T-helper 2 cell treated with Interferon-gamma antibody and Interleukin-4, amounts not matched to agents 5 μg/mL and 100 μg/mL, for 36 hours (primary cell): ENCODE measurements at regions not wholly inside any gene's neighbourhood (a gene's known extent, or its start where the extent isn't known, plus 50 kb on each side); places are given as distances from the start of the nearest gene placed in this dataset.
"Not testable (repeated sequence)": the region's sequence is repeated elsewhere in the genome, so short reads cannot be mapped to it uniquely, and the experiment has no call there.

ENCODE experiments used
- DNase-seq: peaks from one replicate; pipeline ENCODE4 v3.0.0; 2021; ENCODE audit warnings: low spot score
- H3K27ac Mint-ChIP-seq: one replicate; pipeline ENCODE4 v1.8.0; 2021; ENCODE audit warnings: mild to moderate bottlenecking, mixed read lengths
- H3K27me3 Mint-ChIP-seq: one replicate; pipeline ENCODE4 v1.8.0; 2021; ENCODE audit warnings: low read depth, mixed read lengths
- H3K36me3 Mint-ChIP-seq: one replicate; pipeline ENCODE4 v1.8.0; 2021; ENCODE audit warnings: low read depth, mixed read lengths
- H3K4me1 Mint-ChIP-seq: one replicate; pipeline ENCODE4 v1.8.0; 2021; ENCODE audit warnings: low read depth, mixed read lengths
- H3K4me3 Mint-ChIP-seq: one replicate; pipeline ENCODE4 v1.8.0; 2022; ENCODE audit warnings: mild to moderate bottlenecking, moderate library complexity, mixed read lengths
- H3K9me3 Mint-ChIP-seq: one replicate; pipeline ENCODE4 v1.8.0; 2021; ENCODE audit warnings: mixed read lengths

- no peak overlapping the region for H3K4me3 Mint-ChIP-seq
- H3K4me1 Mint-ChIP-seq: peaks cover 2% of the 10 kb centered on the region
- H3K27ac Mint-ChIP-seq: no peak overlapping the region
- DNase-seq: no peak
- H3K36me3 Mint-ChIP-seq: no peaks in the 10 kb centered on the region
- H3K27me3 Mint-ChIP-seq: no peaks in the 10 kb centered on the region
- H3K9me3 Mint-ChIP-seq: peaks cover 4% of the 10 kb centered on the region
These were observed 89.9 kb downstream of the IL12A start for GRCh38 chr3:160078533-160078932.

GRCh38 chr3:160081958-160082533 lies 93.4 kb downstream of the IL12A start:
- Mint-ChIP-seq H3K4me1 (peaks cover 2% of the 10 kb centered on the region), H3K4me3 (no peak overlapping the region), H3K36me3 (no peaks in the 10 kb centered on the region), H3K9me3 (peaks cover 4% of the 10 kb centered on the region), H3K27me3 (no peaks in the 10 kb centered on the region), H3K27ac (no peak overlapping the region)
- no peak for DNase-seq

GRCh38 chr3:160084998-160085397 lies 96.4 kb downstream of the IL12A start:
- H3K27ac Mint-ChIP-seq: no peak overlapping the region
- H3K27me3 Mint-ChIP-seq: no peaks in the 10 kb centered on the region
- H3K4me3 Mint-ChIP-seq: no peak overlapping the region
- H3K36me3 Mint-ChIP-seq: no peaks in the 10 kb centered on the region
- peaks cover 2% of the 10 kb centered on the region for H3K4me1 Mint-ChIP-seq
- no peak for DNase-seq
- peaks cover 4% of the 10 kb centered on the region for H3K9me3 Mint-ChIP-seq

DNA sequence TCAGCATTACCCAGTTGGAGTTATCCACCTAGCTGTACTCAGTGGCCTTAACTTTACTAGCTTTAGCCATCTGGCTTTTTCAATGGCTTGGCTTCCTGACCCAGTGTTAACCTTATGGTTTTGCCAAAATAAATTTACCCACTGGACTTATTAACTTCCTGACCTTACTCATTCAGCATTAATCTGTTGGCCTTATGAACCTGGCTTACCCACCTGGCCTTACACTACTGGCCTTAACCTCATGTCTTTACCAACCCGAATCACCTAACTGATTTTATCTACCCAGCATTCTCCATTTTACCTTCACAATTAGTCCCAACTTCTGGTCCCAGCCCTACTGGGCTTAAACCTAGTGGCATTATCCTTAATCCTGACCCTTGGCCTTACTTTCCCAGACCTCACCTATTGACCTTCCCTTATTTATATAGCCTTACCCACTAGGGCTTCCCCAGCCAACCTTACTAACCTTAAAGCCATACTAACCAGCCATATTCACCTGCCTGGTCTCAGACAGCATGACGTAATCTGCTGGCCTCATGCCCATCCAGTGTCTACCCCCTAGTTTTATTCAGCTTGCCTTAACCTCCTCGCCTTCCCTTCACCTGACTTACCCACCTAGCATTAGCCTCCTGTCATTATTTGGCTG lies 100.0 kb downstream of the IL12A start:
- no peaks in the 10 kb centered on the region for H3K9me3 Mint-ChIP-seq
- no peaks in the 10 kb centered on the region for H3K4me1 Mint-ChIP-seq
- H3K4me3 Mint-ChIP-seq: no peak overlapping the region
- no peak for DNase-seq
- H3K27me3 Mint-ChIP-seq: no peaks in the 10 kb centered on the region
- H3K27ac Mint-ChIP-seq: no peak overlapping the region
- no peaks in the 10 kb centered on the region for H3K36me3 Mint-ChIP-seq

GRCh38 chr3:160090653-160091052 lies 102.0 kb downstream of the IL12A start:
- no peaks in the 10 kb centered on the region for H3K4me1 Mint-ChIP-seq
- no peaks in the 10 kb centered on the region for H3K27me3 Mint-ChIP-seq
- no peaks in the 10 kb centered on the region for H3K36me3 Mint-ChIP-seq
- no peak overlapping the region for H3K4me3 Mint-ChIP-seq
- H3K9me3 Mint-ChIP-seq: no peaks in the 10 kb centered on the region
- no peak overlapping the region for H3K27ac Mint-ChIP-seq
- DNase-seq: no peak

- no peaks in the 10 kb centered on the region for H3K36me3 Mint-ChIP-seq
- H3K4me3 Mint-ChIP-seq: no peak overlapping the region
- no peaks in the 10 kb centered on the region for H3K9me3 Mint-ChIP-seq
- no peaks in the 10 kb centered on the region for H3K27me3 Mint-ChIP-seq
- DNase-seq: no peak
- no peak overlapping the region for H3K27ac Mint-ChIP-seq
- H3K4me1 Mint-ChIP-seq: no peaks in the 10 kb centered on the region
These were observed 102.8 kb downstream of the IL12A start for GRCh38 chr3:160091441-160091840.

DNA sequence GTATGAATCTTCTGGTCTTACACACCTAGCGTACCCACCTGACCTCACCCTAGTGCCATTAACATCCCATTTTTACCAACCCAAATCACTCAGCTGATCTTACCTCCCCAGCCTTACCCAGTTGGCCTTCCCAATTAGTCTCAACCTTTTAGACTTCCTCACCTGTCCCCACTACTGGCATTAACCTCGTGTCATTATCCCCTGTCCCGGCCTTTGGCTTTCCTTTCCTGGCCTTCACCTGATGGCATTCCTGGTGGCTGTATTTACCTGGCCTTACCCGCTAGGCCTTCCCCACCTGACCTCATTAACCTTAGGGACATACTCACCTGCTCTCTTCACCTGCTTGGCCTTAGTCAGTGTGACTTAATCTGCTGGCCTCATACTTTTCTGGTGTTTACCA lies 104.1 kb downstream of the IL12A start:
- no peak overlapping the region for H3K27ac Mint-ChIP-seq
- DNase-seq: no peak
- H3K27me3 Mint-ChIP-seq: no peaks in the 10 kb centered on the region
- H3K4me1 Mint-ChIP-seq: no peaks in the 10 kb centered on the region
- H3K4me3 Mint-ChIP-seq: no peak overlapping the region
- H3K36me3 Mint-ChIP-seq: no peaks in the 10 kb centered on the region
- H3K9me3 Mint-ChIP-seq: no peaks in the 10 kb centered on the region

GRCh38 chr3:160094562-160094961 lies 105.9 kb downstream of the IL12A start:
- H3K9me3 Mint-ChIP-seq: no peaks in the 10 kb centered on the region

GRCh38 chr3:160097478-160097877 lies 108.8 kb downstream of the IL12A start:
- no peak overlapping the region for H3K4me3 Mint-ChIP-seq
- no peak for DNase-seq
- peaks cover 2% of the 10 kb centered on the region for H3K4me1 Mint-ChIP-seq
- H3K36me3 Mint-ChIP-seq: no peaks in the 10 kb centered on the region
- H3K9me3 Mint-ChIP-seq: no peaks in the 10 kb centered on the region
- no peak overlapping the region for H3K27ac Mint-ChIP-seq
- peaks cover 9% of the 10 kb centered on the region for H3K27me3 Mint-ChIP-seq

More at GRCh38 chr3:160094562-160094961, 105.9 kb downstream of the IL12A start:
- no peak overlapping the region for H3K4me3 Mint-ChIP-seq
- no peaks in the 10 kb centered on the region for H3K4me1 Mint-ChIP-seq
- no peaks in the 10 kb centered on the region for H3K36me3 Mint-ChIP-seq
- DNase-seq: no peak
- no peak overlapping the region for H3K27ac Mint-ChIP-seq
- H3K27me3 Mint-ChIP-seq: peaks cover 3% of the 10 kb centered on the region

DNA sequence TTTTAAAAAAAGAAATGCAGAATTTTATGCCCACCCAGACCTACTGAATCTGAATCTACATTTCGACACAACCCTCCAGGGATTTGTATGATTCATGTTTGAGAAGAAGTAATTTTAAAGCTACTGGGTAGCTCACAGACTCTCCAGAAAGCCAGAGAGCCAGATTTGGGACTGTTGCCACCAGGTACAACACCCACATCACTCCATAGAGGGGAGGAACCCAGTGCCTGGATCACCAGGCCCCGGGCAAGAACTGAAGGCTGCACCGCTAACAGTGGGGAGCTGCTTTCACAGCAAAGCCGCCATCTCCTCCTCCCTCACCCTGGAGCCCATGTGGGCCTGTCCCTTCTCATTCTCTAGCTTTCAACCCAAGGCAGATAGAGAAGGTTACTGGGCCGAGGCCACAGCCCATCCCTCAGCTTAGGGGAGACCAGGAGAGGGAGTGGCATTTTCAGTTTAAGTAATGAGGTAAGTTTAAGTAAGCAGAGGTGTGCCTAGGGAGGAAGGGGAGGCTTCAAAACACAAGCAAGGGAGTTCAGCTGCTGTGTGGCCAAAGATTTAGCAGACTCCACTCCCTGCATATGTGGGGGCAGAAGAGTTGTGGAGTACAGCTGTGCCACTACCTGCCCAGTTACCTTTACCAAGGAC lies 109.8 kb downstream of the IL12A start:
- H3K27me3 Mint-ChIP-seq: peaks cover 9% of the 10 kb centered on the region
- no peak overlapping the region for H3K4me3 Mint-ChIP-seq
- no peak overlapping the region for H3K27ac Mint-ChIP-seq
- no peaks in the 10 kb centered on the region for H3K36me3 Mint-ChIP-seq
- H3K9me3 Mint-ChIP-seq: no peaks in the 10 kb centered on the region
- DNase-seq: no peak
- H3K4me1 Mint-ChIP-seq: peaks cover 2% of the 10 kb centered on the region

DNA sequence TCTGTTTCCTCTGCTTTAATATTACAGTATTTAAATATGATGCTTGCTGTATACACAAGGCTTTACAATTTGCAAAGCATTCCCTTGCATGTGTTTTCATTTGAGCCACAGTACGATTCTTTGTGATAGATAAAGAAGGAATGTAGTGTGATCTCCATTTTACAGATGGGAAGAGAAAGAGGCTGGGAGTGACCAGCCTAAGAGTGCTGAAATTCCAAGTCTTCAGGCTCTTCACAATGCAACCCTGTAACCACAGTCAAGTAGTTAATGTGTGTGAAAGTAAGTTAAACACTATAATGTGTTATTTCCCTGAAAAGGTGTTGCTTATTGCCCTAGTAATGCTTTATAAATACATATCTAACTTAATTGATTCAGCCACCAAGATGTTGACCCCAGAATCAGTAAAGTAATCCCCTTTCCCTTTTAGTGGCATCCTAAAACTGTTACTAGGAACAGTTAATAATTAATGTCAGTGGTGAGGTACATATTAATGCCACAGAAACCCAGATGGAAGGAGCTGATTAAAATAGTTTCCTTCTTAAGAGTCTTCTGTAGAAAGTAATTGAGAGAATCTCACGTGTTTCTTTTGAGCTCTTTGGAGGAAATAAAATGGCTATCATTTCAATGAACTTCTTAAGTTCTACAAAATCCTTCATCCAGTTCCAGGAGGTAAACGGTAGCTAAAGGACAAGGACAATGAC lies 110.4 kb downstream of the IL12A start:
- Mint-ChIP-seq H3K4me1 (peaks cover 2% of the 10 kb centered on the region), H3K27me3 (peaks cover 9% of the 10 kb centered on the region), H3K36me3 (no peaks in the 10 kb centered on the region), H3K9me3 (no peaks in the 10 kb centered on the region), H3K4me3 (no peak overlapping the region), H3K27ac (no peak overlapping the region)
- no peak for DNase-seq

GRCh38 chr3:160099834-160100233 lies 111.2 kb downstream of the IL12A start:
- Mint-ChIP-seq H3K4me1 (peaks cover 2% of the 10 kb centered on the region), H3K4me3 (no peak overlapping the region), H3K27ac (no peak overlapping the region), H3K27me3 (peaks cover 9% of the 10 kb centered on the region), H3K36me3 (no peaks in the 10 kb centered on the region), H3K9me3 (no peaks in the 10 kb centered on the region)
- DNase-seq: no peak

DNA sequence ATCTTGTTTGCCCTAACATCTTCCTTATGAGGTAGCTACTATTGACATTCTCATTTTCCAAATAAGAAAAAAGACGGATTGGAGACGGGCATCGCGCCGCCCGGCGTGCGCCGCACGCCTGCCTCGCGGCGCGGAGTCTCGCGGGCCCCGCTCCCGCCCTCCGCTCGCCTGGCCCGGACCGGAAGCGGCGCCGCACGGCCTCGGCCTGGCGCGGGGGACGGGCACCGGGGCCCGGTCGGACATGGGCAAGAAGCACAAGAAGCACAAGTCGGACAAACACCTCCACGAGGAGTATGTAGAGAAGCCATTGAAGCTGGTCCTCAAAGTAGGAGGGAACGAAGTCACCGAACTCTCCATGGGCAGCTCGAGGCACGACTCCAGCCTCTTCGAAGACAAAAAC lies 112.0 kb downstream of the IL12A start:
- no peak for DNase-seq
- Mint-ChIP-seq H3K9me3 (no peaks in the 10 kb centered on the region), H3K36me3 (no peaks in the 10 kb centered on the region), H3K4me3 (no peak overlapping the region), H3K27ac (no peak overlapping the region), H3K4me1 (peaks cover 2% of the 10 kb centered on the region), H3K27me3 (peaks cover 9% of the 10 kb centered on the region)

- not testable (repeated sequence) for H3K9me3 Mint-ChIP-seq
- H3K27me3 Mint-ChIP-seq: peaks cover 10% of the 10 kb centered on the region
These were observed 113.4 kb downstream of the IL12A start for GRCh38 chr3:160102001-160102400.

More at GRCh38 chr3:160102001-160102400, 113.4 kb downstream of the IL12A start:
- not testable (repeated sequence) for H3K4me1 Mint-ChIP-seq, DNase-seq, H3K4me3 Mint-ChIP-seq, H3K36me3 Mint-ChIP-seq, H3K27ac Mint-ChIP-seq
